Dedifferentiated amniotic fluid mesenchymal stem cell (primary cell): ENCODE measurements at regions not wholly inside any gene's neighbourhood (a gene's known extent, or its start where the extent isn't known, plus 50 kb on each side); places are given as distances from the start of the nearest gene placed in this dataset.

ENCODE experiments used
- DNase-seq: peaks from one replicate; pipeline ENCODE4 v3.0.0-alpha.2; 2016; ENCODE audit errors: extremely low spot score

DNA sequence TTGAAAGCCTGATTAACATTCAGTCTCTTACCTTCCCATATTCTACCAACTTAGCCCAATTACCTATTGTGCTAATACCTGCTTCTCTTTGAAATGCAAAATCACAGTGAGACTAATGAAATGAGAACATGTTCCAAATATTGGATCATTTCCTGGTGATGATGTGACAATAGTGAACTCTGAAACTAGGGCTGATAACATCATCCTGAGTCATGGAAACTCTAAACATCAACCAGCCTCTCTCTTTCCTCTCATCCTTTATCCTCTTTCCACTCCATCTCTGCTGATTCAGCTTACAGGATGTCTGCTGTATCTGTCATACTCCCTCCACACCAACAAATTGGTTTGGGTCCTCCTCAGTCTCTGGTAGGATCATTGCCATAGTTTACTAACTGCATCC is 98.8 kb upstream of the NCKAP5 start:
- peak; percentile 51 for DNase-seq

DNA sequence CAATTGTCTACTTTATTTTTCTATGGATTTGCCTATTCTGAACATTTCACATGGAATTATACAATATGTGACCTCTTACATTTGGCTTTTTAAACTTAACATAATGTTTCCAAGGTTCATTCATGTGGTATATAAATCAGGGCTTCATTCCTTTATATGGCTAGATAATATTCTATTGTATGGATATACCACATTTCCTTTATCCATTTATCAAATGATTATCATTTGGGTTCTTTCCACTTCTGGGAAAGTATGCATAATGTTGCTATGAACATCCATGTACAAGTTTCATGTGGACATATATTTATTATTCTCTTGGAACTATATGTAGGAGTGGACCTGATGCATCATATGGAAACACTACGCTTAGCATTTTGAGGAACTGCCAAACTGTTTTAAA is 99.7 kb upstream of the NCKAP5 start:
- no peak for DNase-seq

DNA sequence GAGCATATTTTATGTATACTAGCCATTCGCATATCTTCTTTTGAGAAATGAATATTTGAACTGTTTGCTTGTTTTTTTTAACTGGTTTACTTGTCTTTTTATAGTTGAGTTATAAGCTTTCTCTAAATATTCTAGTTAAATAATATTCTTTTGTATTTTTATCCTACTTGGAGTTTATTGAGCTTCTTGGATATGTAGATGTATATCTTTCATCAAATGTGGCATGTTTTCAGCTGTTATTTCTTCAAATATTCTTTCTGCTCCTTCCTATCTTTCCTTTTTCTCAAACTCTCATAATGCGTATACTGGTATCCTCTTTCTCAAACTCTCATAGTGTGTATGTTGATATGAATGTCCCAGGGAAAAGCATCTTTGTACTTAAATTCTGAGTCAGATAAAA is 100.3 kb upstream of the NCKAP5 start:
- DNase-seq: no peak

DNA sequence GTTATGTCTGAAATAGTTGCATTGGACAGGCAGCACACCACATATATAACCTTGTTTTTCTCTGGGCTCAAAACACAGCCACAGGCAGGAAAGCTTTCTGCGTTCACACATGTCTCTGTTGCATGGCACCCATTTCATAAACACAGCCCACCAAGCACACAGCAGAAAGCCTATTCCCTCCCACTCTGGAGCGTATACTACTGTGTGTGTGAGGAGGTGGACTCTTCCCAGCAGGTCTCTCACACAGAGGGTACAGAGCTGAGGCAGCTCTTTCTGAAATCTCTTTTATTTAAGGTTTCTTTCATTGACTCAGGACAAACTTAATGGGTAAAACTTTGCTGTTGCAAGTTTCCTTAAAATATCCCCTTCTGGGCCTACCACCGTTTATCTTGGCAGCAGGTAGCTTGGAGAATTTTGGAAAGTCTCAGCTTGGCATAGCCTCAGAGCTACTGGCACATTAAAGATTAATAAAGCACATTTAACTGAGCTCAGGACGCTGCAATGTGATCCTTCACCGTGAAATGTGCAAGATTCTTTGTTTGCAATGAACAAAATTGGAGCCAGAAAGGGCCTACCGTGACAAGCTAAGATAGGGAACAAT is 105.1 kb upstream of the NCKAP5 start:
- no peak for DNase-seq

DNA sequence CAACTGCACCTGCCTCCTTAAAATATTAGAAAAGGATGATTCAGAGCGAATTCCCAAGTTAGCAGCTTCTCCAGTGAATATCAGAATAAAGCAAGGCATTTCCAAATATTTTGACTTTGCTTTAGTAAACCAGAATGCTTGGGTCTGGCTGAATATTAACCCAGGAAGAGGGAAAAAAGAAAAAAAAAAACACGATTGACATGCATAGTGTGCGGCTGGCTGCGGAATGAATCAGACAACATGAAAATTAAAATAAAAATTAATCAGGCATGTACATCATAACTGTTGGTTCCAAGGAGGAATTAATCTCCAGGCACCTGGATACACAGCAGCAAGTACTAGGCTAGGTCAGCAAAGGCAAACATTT is 105.8 kb upstream of the NCKAP5 start:
- no peak for DNase-seq

DNA sequence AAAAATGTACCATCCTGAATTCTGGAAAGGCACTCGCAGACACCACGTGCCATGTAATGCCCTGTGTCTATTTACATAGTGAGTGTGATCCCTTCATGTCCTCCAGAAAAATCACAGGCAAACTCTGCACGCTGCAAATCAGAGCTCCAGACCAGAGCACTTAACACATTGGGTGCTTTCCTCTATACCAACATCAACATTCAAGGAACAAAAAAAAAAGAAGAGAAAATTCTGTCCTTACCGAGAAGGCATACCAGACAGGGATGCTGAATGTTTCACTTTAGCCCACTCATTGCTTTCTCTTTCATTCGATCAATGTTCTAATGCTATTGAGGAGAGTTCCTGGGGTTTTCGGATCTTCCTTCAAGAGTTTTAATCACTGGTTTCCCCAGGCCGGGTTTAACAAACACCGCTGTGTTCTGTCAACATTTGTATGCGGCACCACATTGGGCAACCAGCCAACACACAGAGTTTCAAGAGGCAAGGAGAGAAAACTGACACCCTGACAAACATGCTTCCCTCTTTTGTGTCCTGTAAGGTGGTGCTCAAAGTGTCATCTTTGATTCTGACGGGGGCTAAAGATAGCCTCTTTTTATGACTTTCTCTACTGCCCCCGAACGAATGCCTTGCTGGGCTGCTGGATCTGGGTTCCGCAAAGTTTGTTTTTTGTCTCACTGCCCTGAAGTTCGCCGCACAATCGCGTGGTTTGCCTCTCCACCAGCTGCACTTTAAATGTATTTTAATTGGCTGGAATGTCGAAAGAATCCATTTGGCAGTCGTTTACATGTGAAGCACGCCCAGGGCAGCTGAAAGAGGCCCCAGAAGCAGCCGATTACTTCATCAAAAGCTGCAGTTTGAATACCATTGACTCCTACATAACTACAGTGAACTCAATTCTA is 106.4 kb upstream of the NCKAP5 start:
- DNase-seq: peak; percentile 94

DNA sequence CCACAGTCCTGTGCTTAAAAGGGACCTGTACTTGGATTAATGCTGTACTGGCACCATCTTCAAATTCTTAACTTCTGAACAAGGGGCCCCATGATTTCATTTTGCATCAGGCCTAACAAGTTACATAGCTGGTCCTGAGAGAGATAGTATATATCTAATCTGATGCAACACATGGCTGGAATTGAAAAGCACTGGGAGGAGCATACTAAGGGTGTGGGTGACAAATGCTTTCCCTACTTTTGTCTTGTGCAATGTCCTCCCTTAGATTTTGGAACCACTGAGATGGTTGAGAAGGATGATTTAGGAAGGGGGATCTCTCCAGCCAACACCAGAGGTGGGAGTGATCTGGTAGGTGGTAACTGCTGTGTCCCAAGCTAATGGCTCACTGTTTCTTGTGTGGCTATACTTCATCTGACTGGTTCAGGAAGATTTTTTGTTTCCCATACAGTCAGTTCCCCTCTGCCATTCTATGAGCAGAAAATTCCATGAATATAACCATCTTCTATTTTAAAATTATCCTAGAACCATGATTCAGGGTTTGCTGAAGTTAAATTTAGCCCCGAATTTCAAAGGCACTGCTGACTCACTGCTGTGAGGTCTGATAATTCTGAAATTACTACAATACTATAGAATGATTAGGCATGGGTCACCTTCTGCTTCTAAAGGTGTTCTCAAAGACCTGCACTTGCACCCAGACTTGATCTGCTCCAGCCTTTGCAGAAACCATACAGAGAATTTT is 108.3 kb upstream of the NCKAP5 start:
- DNase-seq: peak; percentile 72

DNA sequence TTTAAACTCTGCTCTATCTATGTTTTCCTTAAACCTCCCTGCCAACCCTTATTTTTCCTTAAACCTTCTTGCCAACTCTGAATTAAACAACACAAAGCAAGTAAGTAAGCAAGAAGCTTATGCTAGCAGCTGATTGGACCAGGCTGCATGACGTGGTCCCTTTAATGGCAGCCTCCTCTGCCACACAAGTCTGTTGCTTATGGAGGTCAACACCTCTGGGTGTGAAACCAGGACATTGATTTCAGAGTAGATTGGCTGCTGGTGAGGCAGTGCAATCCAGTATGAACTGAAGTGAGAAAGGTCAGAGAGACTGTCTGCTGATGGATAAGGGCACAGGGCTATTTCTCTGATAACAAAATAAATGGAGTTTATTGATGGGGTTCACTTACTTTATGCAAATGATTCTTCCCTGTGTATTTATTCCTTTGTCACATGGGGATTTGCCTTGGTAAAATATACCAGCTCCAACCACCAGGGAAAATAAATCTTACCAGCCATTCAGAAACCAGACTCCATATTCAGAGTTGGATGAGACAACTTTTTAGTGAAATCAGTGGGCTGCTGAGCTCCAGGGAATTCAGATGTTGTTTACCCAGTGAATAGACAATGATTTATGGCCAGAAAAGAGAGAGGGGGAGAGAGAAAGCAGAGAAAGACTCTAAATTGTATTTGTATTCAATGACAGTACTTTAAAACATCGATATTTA is 112.2 kb upstream of the NCKAP5 start:
- DNase-seq: no peak

DNA sequence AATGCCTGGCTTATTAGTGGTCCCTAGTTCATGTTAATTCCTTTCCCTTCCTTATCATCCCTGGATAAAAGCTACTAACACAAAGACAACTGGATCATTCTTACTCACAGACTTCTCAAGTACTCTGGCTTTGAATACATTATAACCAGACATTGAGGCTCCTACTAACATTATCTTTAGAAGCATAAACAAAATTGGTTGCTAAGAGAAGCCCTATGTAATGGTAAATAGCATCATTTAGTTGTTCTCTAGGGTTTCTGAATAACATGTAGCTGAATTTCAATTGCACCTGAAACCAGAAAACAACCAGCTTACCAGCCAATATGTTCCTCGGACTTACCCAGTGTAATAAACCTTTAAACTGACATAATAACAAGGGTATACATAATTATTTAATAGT is 114.1 kb upstream of the NCKAP5 start:
- DNase-seq: no peak

DNA sequence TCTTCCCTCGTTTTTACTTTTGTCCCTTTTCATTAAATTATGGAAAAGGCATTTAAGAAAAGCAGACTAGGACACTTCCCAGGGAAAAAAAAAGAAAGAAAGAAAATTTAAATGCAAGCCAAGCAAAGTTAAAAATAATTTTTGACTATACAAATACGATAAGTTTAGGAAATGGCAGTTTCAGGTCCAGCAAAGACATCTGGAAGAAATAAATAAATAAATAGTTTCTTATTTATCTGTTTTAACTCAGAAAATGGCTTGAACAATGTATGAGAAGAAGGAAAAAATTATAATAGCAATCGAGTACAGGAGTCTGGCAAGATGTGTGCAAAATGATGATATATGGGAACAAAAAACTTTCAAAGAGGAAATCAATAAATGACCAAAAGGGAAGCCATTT is 114.6 kb upstream of the NCKAP5 start:
- no peak for DNase-seq

DNA sequence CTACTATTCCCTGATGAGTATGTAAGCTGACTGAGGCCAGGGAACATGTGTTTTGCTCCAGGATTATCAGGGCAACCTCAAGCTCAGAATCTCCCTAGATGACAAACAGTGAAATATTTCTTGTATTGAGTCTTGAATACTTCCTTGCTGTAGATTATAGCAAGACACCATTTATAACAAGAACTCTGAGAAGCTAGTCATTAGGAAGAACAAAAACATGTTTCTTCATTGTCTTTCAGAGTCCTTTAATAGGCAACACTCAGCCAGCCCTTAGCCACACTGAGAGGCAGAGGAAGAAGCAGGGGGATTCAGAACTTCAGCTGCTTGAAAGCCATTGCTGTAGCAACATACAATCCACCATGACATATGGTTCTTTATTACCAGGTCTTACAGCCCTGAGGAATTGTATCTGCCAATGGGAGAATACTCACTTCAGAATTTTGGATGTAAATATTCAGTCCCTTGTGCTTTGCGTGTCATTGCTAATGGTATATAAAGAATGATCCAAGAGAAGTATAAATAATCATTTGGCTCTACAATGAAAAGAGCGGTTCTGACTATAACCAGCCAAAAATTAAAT is 117.5 kb upstream of the NCKAP5 start:
- DNase-seq: no peak

DNA sequence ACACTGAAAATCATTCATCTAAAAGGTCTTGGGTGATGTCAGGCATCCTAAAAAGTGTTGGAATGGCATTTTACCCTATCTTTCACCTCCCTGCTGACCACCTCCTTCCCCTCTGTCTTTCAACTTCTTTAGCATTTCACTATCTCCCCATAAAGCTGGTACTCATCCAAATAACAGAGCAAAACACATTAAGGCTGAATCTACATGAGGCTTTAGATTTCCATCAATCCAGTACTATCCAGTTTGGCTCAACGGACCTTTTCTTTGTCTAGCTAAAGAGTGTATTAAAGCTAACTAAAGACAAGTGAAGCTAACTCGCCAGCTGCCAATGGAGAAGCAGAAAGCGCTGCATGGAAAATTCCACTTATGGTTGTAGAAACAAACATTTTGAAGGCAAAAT is 122.5 kb upstream of the NCKAP5 start:
- no peak for DNase-seq

DNA sequence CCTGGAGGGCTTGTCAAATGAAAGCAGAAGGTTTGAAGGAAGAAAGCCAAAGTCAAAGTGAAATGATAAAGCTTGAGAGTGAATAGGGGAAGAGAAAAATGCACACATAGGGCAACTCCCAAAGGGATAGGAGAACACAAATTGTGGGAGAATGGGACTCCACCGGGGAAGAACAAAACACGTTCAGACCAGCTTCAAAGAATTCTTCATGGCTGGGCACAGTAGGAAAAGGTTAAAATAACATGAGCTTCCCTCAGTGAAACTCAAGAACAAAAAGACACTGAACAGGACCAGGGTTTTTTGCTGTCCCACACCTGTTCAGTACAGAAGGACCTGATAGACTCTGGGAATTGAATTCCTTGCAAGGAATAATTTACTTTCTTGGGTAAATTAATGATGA is 123.1 kb upstream of the NCKAP5 start:
- DNase-seq: no peak

DNA sequence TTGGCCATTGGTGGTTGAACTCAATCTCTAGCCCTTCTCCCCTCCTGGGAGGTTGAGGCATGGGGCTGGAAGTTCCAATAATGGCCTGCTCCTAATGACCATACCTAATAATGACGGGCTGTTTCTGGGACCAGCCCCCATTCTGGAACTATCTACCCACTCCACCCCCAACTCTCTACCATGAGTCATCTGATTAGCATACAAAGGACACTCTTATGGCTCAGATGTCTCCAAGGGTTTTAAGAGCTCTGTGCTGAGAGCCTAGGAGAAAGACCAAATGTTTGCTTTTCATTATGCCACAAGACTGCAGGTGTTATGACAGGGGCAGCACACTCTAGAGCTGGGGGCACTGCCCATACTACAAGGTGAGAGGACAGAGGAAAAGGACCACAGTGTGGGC is 137.0 kb upstream of the NCKAP5 start:
- DNase-seq: no peak

DNA sequence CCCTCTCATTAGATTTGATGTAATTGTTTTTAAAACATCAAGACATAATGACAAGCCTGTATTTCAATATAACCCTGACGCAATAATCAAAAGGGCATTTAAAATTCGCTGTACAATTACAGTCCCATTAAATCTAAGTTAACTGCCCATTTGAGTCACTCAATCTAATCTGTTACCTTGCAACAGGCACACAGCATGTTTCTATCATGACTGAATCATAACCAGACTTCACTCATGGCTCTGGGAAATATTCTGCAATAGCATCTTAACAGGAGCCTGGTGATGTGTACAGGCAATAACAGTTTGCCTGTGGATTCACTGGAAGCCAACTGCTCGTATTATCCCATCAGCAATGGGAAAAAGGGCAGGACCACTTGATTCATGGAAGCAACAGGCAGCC is 142.3 kb upstream of the NCKAP5 start:
- DNase-seq: no peak

DNA sequence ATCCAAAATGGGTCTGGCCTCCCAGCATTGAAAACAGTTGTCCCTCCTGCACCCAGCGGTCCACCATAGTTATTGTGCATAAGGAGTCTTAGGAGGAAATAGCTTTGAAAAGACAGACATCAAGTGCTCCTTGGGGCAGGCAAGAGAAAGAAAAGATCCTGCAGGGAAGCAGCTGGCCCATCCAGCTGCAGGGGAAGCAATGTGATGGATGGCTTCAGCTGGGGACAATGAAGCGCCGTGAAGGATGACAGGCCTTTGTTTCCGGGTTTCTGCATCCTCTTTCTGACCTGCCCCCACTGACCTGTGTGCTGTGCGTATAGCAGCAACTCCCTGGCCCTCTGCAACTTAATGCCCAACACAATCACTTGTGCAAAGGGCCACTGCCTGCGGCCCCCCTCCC is 142.9 kb upstream of the NCKAP5 start:
- no peak for DNase-seq

DNA sequence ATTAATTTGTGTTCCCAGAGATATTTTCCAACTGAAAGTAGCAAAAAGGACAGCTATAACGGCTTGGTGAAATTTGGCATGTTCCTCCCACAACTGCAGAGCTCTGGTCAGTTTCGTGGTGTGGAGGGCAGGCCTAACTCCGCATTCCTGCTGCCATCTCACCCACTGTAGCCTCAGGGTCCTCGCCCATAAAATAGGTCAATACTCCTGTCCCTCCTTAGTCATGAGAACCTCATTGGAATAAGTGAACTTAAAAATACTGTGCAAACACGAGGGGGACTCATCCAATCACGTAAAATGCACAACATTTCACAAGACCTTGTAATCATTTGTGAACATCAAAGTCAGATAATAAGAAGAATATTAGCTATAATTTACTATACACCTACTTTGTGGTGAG is 143.5 kb upstream of the NCKAP5 start:
- no peak for DNase-seq

DNA sequence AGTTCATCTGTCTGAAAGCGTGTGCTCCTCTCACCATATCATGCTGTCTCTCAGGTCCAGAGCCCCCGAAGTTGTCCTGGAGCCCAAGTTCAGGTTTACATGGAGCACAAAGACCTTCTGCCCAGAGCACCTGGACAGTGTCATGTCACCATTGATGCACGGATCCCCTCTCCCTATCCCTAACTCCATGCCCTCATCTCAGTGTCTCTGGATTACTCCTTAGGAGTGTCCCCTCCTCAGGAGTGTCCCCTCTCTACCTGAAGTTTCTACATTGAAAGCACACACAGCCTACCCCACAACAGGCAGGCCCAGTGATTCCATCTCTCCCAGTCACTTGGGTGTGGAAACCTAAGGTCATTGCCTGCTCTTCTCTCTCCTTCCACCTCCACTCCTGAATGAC is 144.1 kb upstream of the NCKAP5 start:
- no peak for DNase-seq

DNA sequence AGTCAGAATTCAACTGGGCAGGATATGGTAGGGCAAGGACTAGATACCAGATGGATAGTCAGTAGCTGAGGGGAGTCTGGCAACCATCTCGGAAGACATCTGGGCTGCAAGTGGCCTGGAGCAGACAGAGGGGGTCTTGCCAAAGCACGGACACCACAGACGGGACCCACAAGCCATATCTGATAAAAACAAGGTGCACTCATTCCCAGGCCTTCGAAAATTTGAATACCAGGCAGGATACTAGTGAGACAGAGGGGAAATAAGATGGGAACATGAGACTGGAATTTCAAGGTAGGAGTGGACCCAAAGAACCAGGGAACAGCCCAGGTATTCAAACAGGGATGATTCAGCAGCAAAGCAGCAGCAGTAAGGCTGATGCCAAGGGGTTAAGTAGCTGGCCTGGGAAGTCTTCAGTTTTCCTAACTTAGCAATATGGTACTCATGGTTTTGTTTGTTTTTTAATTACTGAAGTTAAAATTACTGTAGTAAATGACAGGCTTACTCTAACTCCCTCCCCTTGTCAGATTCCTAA is 144.9 kb upstream of the NCKAP5 start:
- DNase-seq: no peak

DNA sequence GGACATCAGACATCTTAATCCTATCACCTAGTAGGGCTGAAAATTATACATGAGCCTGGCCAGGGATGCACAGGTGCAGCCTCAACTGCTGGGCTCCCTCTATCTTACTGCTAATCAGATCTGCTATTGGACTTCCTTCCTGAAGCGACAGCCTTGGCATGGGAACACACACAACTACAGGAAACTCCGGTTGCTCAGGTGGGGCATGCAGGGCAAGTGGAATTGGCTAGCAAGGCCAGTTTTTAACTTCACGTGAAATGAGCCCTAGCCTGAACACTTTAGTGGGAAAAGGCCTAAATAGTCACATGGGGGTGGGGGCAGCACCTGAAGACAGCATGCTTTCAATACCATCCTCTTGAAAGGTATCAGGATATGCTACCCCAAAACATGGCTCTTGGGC is 147.9 kb upstream of the NCKAP5 start:
- no peak for DNase-seq

DNA sequence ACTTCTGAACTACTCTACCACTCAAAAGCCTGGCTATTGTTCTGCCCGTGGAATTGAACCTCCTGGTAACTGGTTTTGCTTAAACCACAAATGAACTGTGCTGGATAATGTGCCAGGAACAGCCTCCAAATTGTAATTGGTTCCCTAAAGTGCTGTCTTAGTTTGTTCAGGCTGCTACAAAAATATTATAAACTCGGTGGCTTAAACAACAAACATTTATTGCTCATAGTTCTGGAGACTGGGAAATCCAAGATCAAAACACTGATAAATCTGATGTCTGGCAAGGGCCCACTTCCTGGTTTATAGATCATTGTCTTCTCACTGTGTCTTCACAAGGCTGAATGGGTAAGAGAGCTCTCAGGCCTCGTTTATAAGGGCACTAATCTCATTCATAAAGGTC is 149.2 kb upstream of the NCKAP5 start:
- no peak for DNase-seq
